Hematopoietic multipotent progenitor cell treated with erythropoietin and hydrocortisone succinate and interleukin-3 and kit ligand, for 15 days (in vitro differentiated cells): ENCODE measurements at regions not wholly inside any gene's neighbourhood (a gene's known extent, or its start where the extent isn't known, plus 50 kb on each side); places are given as distances from the start of the nearest gene placed in this dataset.

ENCODE experiments used
- DNase-seq: peaks from one replicate; pipeline ENCODE4 v3.0.0-alpha.2; 2015; ENCODE audit warnings: low spot score

DNA sequence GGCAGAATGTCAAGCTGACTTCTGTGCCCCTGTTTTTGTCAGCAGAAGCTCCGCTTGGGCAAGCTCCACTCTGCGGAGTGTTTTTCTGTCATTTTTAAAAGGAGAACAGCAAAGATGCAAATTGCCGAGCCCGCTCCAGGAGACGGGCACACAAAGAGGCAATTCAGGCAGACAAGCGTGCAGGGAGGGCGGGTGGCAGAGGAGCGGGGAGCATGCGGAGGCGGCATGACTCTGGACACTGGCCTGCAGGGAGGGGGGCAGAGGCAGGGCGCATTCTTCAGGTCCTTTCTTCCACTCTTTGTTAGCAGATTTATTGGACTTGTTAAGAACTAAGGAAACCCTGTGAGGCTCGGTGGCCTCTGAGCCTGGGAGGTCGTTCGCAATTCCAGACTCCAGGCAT, 187.3 kb upstream of the RMST start:
- DNase-seq, result no peak

DNA sequence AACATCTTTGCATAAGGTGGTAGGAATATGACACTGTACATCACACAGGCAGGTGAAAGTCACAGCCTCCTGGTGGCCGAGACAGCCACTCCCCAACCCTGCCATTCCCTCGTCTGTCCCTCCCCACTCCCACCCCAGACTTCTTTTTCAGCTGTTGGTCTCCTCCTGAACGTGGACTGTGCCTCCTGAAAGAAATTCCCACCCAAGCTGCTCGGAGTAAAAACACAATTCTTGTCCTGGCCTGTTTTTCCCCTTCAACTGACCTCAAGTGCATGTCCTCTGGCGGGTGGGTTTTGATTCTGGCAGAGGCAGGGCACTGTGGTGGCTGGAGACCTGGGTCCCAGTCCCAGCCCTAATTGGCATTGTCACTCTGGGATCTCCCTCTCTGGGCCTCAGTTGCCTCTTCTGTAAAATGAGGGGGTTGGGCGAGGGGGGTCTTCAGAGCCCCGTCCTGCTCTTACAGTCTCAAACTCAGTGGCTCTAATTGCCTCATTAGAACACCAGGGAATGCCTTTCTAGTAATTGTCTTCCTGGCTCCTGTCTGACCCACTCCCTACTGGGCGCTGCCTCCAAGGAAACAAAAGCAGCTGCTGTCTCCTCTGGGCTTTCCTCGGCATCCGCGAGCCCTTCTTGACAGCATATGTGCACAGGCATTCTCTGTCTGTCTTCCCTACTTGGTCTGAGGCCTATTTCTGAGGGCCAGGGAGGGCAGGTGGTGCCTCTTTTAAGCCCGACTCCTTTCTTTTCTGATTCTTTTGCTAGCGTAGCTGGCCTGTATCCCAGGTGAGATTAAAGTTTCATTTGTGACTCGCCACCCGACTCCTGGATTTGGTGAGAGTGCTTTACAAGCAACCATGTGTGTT, 186.6 kb upstream of the RMST start:
- DNase-seq, result no peak

DNA sequence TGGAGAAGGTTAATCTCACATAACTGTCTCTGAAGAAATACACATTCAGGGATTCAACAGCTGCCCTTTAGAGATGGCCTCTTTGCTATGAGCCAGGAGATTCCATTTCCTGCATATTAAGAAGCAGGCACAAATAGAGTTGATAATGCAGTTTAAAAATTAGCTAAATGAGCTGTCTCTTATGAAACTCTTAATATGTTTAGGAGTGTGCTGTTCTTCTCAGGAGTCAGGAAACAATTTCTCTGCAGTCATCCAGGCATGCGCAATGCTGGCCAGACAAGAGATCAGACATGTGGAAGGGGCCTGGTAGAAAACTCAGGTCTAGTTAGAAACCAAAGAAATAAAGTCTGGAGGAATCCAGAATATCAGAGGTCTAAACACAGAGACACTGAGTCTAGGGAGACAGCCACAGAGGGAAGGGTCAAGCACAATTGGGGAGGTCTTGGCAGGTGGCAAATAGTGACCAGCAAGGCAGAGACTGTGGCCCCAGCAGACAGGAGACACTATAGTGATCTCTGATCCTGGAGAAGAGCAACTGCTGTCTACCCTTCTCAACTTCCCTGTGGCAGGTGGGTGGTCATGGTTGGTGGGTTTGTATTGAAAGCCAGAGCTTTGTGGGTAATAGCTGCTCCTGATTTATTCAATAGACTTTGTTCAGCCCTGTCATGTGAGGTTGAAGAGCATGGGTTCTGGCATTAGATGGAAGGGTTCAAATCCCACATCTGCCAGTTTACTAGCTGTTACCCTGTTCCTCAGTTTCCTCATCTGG, 185.8 kb upstream of the RMST start:
- no peak for DNase-seq

DNA sequence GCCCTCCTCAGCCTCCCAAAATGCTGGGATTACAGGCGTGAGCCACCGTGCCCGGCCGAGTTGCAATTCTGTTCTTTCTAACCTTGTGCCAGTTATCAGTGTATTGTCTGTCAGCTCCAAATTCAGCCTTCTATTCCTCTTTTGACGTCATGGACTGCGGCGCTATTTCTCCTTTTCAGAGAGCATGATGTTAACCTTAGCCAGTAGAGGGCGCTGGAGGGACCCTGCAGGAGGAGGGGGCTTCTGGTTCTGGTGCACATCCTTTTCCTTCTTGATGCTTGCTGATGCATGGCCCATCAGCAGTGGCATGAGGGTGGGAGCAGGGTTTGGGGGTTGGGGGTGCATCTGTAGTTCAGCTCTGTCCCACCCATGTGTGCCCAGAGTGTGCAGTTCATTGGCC, 179.3 kb upstream of the RMST start:
- DNase-seq, result no peak

DNA sequence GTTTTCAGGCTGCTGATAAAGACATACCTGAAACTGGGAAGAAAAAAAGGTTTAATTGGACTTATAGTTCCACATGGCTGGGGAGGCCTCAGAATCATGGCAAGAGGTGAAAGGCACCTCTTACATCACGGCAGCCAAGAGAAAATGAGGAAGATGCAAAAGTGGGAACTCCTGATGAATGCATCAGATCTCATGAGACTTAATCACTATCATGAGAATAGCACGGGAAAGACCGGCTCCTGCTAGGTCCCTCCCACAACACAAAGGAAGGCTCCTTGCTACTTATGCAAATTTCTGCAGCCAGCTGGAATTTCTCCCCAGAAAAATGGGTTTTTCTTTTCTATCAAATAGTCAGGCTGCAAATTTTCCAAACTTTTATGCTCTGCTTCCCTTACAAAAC, 174.1 kb upstream of the RMST start:
- no peak for DNase-seq

DNA sequence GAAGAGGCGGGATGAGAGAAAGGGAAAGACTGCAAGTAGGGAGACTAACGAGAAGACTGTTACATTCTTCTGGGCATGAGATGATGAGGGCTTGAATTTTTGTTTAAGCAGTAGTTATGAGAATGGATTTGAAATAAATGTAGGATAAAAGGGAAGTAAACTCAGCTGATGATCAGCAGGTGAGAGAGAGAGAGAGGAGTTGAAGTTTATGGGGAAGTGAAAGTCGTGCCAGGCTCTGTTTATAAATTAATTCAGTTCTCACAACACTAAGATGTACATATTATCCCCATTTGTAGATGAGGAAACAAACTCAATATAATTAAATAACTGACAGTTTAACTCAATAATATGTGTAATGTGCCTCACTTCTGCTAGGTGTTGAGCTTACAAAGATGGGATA, 170.0 kb upstream of the RMST start:
- no peak for DNase-seq

DNA sequence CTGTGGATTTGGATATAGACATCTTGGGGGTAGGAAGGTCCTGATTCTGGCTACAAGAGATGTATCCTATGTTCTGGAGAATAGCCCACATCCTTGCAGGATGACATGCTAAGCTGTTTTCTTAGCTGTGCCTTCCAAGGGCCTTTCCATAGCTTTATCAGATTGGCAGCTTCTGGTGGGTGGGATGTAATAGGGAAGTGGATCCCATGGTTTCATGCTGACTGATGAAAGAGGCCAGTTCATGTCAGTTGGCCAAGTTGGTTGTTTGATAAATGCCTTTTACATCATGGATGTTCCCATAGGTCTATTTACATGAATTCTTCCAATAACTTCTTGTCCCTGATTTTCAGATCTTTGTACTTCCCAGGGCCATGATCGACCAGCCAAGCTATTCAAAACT, 169.1 kb upstream of the RMST start:
- DNase-seq, result no peak

DNA sequence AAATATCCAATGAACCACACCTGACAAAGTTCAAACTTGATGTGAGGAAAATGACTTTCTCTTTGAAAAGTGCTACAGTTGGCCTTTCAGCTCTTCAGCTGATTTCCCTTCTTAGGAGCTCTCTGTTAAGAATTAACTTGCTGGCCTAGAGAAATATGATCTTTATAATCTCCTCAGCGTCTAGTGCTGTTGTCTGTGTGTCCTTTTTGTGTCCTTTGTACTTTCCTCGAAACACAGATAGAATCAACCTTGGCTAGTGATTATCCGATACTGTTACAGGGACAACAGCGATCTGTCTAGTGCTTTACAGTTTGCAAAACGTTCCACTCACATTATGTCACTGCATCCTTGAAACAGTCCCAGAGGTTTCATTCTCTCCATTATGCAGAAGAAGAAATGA, 162.8 kb upstream of the RMST start:
- no peak for DNase-seq

DNA sequence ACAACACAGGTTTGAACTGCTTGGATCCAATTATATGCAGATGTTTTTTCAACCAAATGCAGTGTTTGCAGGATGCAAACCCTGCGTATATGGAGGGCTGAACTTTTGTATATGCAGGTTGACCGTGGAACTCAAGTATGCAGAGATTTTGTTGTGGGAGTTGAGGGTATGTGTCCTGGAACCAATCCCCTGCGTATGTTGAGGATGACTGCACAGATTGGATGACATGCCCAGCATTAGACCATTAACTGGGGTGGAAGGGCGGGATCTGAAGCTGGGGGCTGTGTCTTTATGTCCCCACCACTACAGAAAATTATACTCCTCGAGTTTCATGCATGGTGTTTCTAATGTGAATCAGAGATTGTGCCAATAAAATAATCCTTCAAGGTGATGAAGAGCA, 162.2 kb upstream of the RMST start:
- DNase-seq, result no peak

DNA sequence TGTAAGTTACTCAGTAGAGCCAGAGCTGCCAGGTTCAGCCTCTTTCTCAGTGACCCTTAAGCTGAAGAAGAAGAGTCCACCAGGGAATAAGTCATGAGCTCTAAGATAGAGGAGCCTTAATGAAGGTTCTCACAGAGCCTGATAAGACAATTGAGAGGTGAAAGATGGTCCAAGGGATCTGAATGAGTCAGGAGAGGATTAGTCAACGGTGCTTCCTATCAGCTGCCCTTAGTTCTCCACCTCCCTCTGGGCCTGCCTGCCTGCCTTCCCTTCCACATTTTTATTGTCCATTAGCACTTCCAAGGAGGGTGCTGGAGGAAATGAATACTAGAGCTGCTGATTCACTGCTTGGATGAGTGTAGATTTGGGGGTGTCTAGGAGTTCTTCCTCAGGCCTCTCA, 161.7 kb upstream of the RMST start:
- DNase-seq, result no peak

DNA sequence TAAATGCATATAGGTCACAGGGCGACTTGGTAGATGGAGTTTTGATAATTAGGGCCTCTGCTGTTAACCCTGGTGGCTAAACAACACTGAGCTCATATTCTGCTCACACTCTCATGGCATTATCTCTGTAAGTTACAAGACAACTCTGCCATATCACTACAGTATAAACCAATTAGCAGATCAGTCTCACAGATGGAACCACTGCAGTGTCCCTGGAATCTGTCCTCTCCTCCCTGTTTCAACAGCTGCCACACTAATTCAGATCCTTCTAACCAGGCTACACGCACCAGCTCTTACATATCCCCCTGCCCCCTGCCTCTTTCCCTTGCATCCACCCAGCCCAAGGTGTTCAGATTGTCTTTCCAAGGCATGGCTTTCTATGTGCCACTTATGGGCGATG, 161.0 kb upstream of the RMST start:
- no peak for DNase-seq

DNA sequence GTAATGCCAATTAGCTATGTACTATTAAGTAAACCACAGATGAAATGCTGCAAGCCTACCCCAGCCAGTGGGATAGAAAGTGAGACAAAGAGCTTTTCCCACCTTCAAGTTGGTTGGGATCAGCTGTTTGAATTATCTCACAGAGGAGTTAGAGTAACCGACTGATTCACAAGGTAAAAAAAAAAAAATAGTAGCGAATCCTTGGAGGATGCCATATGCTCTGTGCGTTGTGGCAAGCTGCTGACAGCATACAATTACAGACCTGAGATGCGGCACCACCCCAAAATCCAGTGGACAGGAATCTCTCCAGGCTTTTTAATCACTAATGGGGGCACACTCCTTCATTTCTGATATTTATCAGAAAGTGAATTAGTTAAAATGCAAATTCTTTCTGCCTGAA, 157.0 kb upstream of the RMST start:
- DNase-seq, result no peak

DNA sequence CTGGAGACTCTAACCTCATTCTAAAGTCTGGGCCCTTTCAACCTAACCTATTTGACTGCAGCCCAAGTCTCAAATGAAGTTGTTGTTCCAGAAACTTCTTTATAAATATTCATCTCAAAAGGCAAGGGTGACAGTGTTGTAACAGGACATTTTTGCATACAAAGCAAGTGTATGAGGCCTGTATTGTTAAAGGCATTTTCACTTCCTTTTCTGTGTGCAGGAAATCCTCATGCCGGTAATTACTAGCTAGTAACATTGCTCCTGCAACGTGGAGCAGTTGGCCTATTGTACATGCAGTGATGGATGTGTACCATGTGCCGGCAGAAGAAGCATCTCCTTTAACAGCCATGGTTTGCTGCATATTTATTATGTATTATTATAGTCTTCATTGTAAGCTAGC, 156.5 kb upstream of the RMST start:
- DNase-seq, result no peak

DNA sequence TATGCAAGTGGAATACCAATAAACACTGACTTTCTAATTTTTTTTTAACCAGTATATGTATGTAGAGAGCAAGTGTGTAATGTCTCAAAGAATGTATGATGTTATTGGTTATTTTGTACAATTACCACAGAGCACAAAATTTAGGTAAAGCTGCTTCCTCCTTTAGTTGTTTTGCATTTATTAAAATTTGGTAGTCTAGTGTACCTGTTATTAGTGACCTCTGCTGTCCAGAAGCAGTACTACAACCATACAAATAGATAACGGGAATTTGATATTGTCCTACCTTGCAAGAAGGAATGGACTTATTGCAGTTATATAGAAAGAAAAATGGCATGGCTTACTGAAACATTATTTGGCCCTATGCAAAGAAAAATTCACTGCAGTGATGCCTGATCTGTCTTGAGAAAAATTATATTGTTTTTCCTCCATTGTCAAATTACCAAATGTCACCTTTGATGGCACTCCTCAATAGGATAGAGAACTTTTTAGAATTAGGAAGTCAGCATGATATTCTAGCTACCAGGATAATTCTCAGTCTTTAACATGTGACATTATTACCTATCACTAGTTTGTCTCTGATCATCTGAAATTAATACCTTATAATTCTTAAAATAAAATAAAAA, 153.9 kb upstream of the RMST start:
- DNase-seq, result peak; percentile 60

DNA sequence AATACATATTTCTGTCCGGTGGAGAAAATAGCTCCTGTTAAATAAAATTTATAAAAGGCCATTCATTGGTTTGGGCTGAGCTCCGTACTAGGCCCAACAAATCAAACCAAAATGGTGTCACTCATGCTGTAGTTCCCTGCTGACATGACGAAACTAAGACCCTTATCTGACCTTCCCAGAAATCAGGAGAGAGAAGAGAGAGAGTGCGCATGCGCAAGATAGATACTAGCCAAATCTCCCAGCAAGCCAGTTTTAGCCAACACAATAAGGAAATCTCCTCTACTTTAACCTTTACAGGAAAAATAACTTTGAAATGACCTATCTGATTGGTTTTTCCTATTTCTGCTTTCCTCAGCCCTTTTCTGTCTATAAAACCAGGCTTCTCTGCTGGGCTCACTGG, 152.7 kb upstream of the RMST start:
- DNase-seq, result no peak

DNA sequence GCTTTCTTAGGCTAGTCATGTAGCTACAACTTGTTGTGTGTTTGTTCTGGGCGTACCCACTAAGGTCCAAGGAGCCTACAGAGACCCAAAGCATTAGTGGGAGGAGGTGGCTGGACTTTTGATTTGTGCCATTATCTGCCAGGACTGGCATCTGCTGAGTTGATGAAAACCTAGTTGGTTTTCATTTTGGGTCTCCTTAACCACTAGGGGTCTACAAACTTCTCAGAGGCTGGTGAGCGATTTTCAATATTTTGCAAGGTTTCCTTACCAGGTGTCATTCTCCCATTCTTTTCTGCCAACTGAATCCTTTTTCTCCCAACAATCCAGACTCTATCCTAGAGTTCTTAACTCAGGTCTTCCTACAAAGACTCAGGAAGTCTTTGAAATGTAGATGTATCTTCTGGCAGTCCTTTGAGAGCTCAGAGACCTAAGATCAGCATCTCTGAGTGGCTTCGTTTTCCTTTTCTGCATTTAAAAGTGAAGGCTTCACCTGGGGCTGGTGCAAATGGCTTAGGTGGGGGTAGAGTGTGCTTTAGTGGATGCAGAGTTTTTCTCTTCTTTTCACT, 150.0 kb upstream of the RMST start:
- no peak for DNase-seq

DNA sequence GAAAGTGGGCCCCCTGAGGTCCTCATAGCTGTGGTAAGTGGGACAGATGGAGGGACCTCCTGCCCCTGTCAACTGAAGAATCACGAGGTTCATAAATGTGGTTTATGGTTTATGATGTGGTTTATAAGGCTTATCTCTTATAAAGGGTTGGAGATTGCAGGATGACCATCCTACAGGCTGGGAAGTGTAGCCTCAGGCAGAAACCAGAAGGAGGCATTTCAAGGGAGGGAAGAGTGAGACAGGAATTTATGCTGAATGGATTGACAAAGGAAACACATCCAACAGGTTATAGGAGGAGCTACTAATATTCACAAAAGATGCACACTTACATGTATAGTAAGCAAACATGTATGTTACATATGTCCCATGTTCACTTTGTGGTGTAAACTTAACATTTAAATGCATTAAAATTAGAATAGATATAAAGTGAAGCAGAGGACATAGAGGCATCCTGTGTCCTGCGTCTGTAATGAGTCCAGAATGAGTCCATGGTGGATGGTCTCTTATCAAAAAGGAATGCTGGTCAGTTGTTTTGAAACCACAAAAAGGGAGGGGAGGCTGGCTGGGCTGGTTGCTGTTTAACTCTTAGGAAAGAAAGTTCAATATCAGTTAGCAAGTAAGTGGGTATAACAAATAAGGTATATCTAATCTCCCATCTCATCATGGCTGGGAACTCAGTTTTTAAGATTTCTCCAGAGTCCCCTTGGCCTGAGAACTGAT, 149.0 kb upstream of the RMST start:
- no peak for DNase-seq

DNA sequence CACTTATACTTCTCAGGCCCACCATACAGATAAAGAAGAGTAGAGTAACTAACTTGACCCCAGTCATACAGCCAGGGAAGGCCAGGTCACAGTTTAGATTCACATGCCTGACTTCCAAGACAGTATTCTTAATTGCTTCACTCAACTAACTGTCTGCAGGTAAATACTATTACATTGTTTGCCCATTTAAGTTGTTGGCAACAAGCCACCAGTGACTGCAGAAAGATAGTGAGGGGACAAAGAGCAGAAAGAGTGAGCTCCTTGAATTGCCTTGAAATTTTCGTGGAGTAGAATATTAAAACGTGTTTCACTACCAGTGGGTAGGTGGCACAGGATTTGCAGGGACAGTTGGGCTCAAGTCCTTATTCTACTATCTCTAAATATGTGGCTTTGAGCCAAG, 146.3 kb upstream of the RMST start:
- DNase-seq, result no peak

DNA sequence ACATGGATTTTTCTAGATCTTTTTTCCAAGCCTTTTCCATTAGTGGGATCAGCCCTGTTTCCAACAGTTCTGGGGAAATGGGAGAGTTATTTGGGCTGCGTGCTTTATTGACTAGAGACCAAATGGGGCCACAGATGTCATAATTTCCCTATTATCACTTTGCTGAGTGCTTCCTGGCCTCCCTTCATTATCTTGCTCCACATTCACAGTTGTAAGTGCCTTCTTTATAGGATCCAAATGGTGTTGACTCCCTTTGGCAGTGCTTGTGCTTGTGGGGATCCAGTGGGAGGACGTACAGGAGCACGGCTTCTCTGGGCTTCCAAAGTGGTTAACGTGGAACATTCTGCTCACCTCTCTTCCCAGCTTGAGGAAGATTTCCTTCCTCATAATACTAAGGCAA, 141.0 kb upstream of the RMST start:
- DNase-seq, result no peak

DNA sequence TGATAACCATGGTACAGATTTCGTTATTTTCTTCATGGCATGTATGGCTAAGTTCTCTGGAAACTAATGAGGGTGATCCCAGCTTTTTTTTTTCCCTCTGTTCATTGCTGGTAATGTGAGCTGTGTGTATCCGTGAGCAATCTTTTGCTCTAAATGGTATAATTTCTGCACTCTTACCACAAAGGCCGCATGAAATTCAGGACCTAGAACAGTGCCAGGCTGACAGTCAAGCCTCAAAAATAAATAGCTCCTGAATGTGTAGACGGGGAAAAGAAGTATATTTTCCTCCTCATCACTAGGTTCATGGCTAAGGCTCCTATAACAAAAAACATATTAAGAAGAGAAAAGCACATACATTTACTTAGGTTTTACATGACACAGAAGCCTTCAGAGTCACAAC, 140.2 kb upstream of the RMST start:
- no peak for DNase-seq

DNA sequence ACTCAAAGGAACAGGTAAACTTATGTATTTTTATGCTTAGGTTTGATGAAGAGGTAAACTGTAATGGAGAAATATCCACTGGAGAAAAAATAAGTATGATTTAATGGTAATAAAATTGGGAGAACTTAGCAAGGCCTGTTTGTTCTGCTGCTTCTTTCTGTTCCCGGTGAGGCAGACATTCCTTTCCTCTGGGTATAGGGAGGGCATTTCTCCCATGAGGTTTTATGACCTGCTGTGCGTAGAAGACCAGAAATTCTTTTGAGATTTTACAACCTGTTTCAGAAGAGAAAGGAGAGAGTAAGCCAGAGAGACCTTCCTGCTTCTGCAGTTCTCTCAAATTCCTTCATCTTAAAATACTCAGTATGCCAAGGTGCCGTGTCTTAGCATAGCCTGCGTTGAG, 139.4 kb upstream of the RMST start:
- no peak for DNase-seq

DNA sequence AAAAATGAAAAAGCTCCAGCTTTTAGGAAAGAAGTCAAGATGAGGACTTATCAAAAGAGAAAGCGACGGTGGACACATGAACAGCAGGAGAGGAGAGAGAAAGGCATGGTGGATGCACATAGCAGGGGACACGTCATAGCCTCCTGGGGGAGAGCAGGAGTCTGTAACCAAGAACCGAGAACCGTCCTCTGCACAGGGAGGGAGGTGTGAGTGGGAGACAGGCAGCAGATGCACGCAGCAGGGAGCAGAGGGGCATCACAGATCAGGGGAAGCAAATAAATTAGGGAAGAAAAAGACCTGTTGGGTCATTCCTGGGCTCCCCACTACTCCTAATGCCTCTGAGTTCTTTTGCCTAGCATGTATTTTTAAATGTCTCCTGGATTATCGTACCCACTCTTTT, 138.1 kb upstream of the RMST start:
- no peak for DNase-seq
